NCI-H2227 treated with DMSO at 0.1 percent for 48 hours (cell line): ENCODE measurements at regions not wholly inside any gene's neighbourhood (a gene's known extent, or its start where the extent isn't known, plus 50 kb on each side); places are given as distances from the start of the nearest gene placed in this dataset.

Source experiments
- DNase-seq: peaks from one replicate; lab custom pipeline; 2025; lab: John Stamatoyannopoulos, UW

GRCh38 chr16:20259541-20259940 lies 67.8 kb downstream of the GP2 start:
- no peak for DNase-seq

GRCh38 chr16:20257234-20257633 lies 70.1 kb downstream of the GP2 start:
- no peak for DNase-seq

- DNase-seq: no peak
Observed at GRCh38 chr16:20255002-20255401, 72.3 kb downstream of the GP2 start.

- DNase-seq: no peak
Observed at GRCh38 chr16:20253825-20254224, 73.5 kb downstream of the GP2 start.

GRCh38 chr16:20249211-20249610 lies 78.1 kb downstream of the GP2 start:
- DNase-seq: no peak

- DNase-seq: no peak
Observed at GRCh38 chr16:20247076-20247475, 80.2 kb downstream of the GP2 start.

- no peak for DNase-seq
Observed at GRCh38 chr16:20243731-20244281, 83.5 kb downstream of the GP2 start.

GRCh38 chr16:20242568-20243255 lies 84.6 kb downstream of the GP2 start:
- DNase-seq: no peak

- no peak for DNase-seq
Observed at GRCh38 chr16:20241321-20241720, 86.0 kb downstream of the GP2 start.

- no peak for DNase-seq
Observed at GRCh38 chr16:20236579-20237289, 90.6 kb downstream of the GP2 start.

GRCh38 chr16:20225228-20225733 lies 102.0 kb downstream of the GP2 start:
- DNase-seq: no peak

GRCh38 chr16:20221208-20221607 lies 106.1 kb downstream of the GP2 start:
- DNase-seq: no peak

GRCh38 chr16:20218093-20218492 lies 109.2 kb downstream of the GP2 start:
- no peak for DNase-seq

- DNase-seq: no peak
Observed at GRCh38 chr16:20216591-20217217, 110.6 kb downstream of the GP2 start.

- peak; percentile 4 for DNase-seq
Observed at GRCh38 chr16:20214401-20214800, 112.9 kb downstream of the GP2 start.

GRCh38 chr16:20203272-20203671 lies 124.0 kb downstream of the GP2 start:
- DNase-seq: no peak

- DNase-seq: no peak
Observed at GRCh38 chr16:20202747-20203146, 124.6 kb downstream of the GP2 start.

- no peak for DNase-seq
Observed at GRCh38 chr16:20192801-20193200, 119.1 kb upstream of the GPR139 start.

GRCh38 chr16:20191566-20191965 lies 117.9 kb upstream of the GPR139 start:
- no peak for DNase-seq

- DNase-seq: no peak
Observed at GRCh38 chr16:20181949-20182348, 108.3 kb upstream of the GPR139 start.

- DNase-seq: no peak
Observed at GRCh38 chr16:20181416-20181815, 107.7 kb upstream of the GPR139 start.

- DNase-seq: no peak
Observed at GRCh38 chr16:20178297-20178696, 104.6 kb upstream of the GPR139 start.

GRCh38 chr16:20175358-20175757 lies 101.7 kb upstream of the GPR139 start:
- no peak for DNase-seq
